Prostate gland (tissue), 2 donors: ENCODE measurements at regions not wholly inside any gene's neighbourhood (a gene's known extent, or its start where the extent isn't known, plus 50 kb on each side); places are given as distances from the start of the nearest gene placed in this dataset.
A peak's percentile ranks its signal among the peaks of the same experiment; 100 is the strongest.
"Not testable (repeated sequence)": the region's sequence is repeated elsewhere in the genome, so short reads cannot be mapped to it uniquely, and the experiment has no call there.

Experiments used
- DNase-seq: peaks from one replicate; pipeline ENCODE4 v3.0.0-alpha.2; 2019; ENCODE audit warnings: low spot score
- H3K27ac ChIP-seq, 2 donors: fragments of 200-600 bp; sonication (generic); 2 replicates each; pipeline ENCODE4 v1.5.1; 2017 to 2019
- H3K27me3 ChIP-seq: fragments of 200-600 bp; sonication (generic); replicated peaks from 2 replicates; pipeline ENCODE4 v1.5.1; 2019; ENCODE audit not compliant: insufficient read depth
- H3K36me3 ChIP-seq, 2 donors: fragments of 200-600 bp; sonication (generic); 1 replicate in 1 of 2; 2 replicates in 1 of 2; pipeline versions ENCODE4 v1.5.1 to v1.8.1; 2017 to 2019
- H3K4me1 ChIP-seq: fragments of 200-600 bp; sonication (generic); replicated peaks from 2 replicates; pipeline ENCODE4 v1.5.1; 2019
- H3K4me3 ChIP-seq, 2 donors: fragments of 200-600 bp; sonication (generic); 2 replicates each; pipeline ENCODE4 v1.5.1; 2017 to 2019
- H3K9me3 ChIP-seq: fragments of 200-600 bp; sonication (generic); 2 replicates; pipeline ENCODE4 v1.5.1; 2017
- CTCF ChIP-seq, 4 experiments: fragments of 200-600 bp in 2 of 4; fragments of 450-650 bp in 2 of 4; sonication (generic) in 2 of 4; IDR thresholded peaks; 1 replicate in 3 of 4; 2 replicates in 1 of 4; pipeline ENCODE4 v1.5.1; 2016 to 2019; ENCODE audit warnings: antibody characterized with exemption in 4 of 4, mild to moderate bottlenecking in 2 of 4, moderate library complexity in 2 of 4
- POLR2A ChIP-seq: fragments of 450-650 bp; IDR thresholded peaks from one replicate; pipeline ENCODE4 v1.6.1; 2016; ENCODE audit warnings: antibody characterized with exemption, mild to moderate bottlenecking
- POLR2AphosphoS5 ChIP-seq: sonication (generic); formaldehyde crosslinking; IDR thresholded peaks from one replicate; pipeline ENCODE4 v1.6.1; 2017; ENCODE audit warnings: antibody characterized with exemption
- WGBS: methylation state at CpG from one replicate; pipeline ENCODE4 v1.1.5; 2018; 5-methylcytosine and 5-hydroxymethylcytosine counted together
- intact Hi-C: fragments of 100-400 bp; cut with DNase I; formaldehyde crosslinking; loops from one replicate; pipeline ENCODE4 v1.14.2; 2022

GRCh38 chr3:33962396-33962795 lies 164.0 kb downstream of the PDCD6IP start:
- intact Hi-C loops = no loop called here
- Histone ChIP-seq H3K27ac (no peak overlapping the region), H3K27me3 (no peaks in the 10 kb centered on the region), H3K4me1 (no peaks in the 10 kb centered on the region), H3K36me3 (no peaks in the 10 kb centered on the region), H3K9me3 (no peaks in the 10 kb centered on the region), H3K4me3 (no peak overlapping the region)
- WGBS = 85% methylated on average over 3 of the region's 3 CpGs
- no peak for TF ChIP-seq POLR2AphosphoS5
- DNase-seq = no peak

DNA sequence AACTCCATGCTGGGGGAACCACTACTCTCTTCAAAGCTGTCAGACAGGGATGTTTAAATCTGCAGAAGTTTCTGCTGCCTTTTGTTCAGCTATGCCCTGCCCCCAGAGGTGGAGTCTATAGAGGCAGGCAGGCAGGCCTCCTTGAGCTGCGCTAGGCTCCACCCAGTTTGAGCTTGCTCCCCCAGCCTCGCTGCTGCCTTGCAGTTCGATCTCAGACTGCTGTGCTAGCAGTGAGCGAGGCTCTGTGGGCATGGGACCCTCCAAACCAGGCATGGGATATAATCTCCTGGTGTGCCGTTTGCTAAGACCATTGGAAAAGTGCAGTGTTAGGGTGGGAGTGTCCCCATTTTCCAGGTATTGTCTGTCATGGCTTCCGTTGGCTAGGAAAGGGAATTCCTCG lies 171.8 kb downstream of the PDCD6IP start:
- H3K4me3 ChIP-seq, DNase-seq, H3K4me1 ChIP-seq, H3K36me3 ChIP-seq, H3K27me3 ChIP-seq, intact Hi-C loops, H3K9me3 ChIP-seq, H3K27ac ChIP-seq: not testable (repeated sequence)
- WGBS = 93% methylated on average over 7 of the region's 7 CpGs

DNA sequence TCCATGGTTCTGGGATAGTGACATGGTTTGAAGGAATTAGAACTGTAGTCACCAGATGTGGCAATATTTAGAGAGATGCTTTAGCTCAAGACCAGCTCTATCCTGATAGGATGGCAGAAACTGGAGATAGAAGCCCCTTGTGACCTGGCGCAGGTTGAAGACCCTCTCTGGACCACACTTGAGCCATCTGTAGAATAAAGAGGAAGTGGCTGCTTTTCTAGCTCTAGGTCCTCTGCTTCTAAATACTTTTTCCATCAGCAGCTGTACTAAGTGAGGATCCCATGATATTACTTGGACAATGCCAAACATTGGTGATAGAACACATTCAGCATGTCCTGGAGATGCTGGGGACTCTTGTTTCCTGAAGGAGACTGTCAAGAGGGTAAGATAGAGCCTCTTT lies 172.6 kb downstream of the PDCD6IP start:
- H3K4me3 ChIP-seq = no peak overlapping the region
- intact Hi-C loops = no loop called here

DNA sequence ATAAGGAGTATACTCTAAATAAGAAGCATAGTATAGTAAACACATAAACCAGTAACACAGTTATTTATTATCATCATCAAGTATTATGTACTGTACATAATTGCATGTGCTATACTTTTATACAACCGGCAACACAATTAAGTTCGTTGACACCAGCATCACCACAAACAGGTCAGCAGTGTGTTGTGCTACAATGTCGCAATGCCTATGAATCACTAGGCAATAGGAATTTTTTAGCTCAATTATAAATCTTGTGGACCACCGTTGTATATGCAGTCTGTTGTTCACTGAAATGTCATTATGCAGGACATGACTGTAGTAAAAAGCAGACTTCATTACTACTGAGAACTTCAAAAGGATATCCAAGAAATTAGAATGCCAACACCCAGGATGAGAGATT lies 177.0 kb downstream of the PDCD6IP start:
- H3K27ac ChIP-seq = no peak overlapping the region
- intact Hi-C loops = no loop called here
- TF ChIP-seq POLR2A (no peak), CTCF (IDR thresholded peaks at IDR 0.05) (no peak), POLR2AphosphoS5 (no peak)
- no peak for DNase-seq
- no peaks in the 10 kb centered on the region for H3K9me3 ChIP-seq
- WGBS = 87% methylated on average over 4 of the region's 4 CpGs
- no peak overlapping the region for H3K4me3 ChIP-seq
- no peaks in the 10 kb centered on the region for H3K36me3 ChIP-seq
- H3K4me1 ChIP-seq = no peaks in the 10 kb centered on the region
- H3K27me3 ChIP-seq = peaks cover 3% of the 10 kb centered on the region

More for the DNA sequence above, 172.6 kb downstream of the PDCD6IP start:
- no peaks in the 10 kb centered on the region for H3K36me3 ChIP-seq
- H3K4me1 ChIP-seq = no peaks in the 10 kb centered on the region
- H3K27me3 ChIP-seq = no peaks in the 10 kb centered on the region
- no peak overlapping the region for H3K27ac ChIP-seq
- H3K9me3 ChIP-seq = no peaks in the 10 kb centered on the region
- TF ChIP-seq POLR2AphosphoS5 (no peak), CTCF (IDR thresholded peaks at IDR 0.05) (no peak), POLR2A (no peak)
- WGBS = 95% methylated on average over 1 of the region's 1 CpG
- DNase-seq = no peak

- no peak for TF ChIP-seq POLR2A
- TF ChIP-seq POLR2AphosphoS5 = no peak
- no peak for TF ChIP-seq CTCF (IDR thresholded peaks at IDR 0.05)
- no peak for DNase-seq
- H3K9me3 ChIP-seq = no peaks in the 10 kb centered on the region
- peaks cover 3% of the 10 kb centered on the region for H3K27me3 ChIP-seq
- no peak overlapping the region for H3K4me3 ChIP-seq
- no peaks in the 10 kb centered on the region for H3K36me3 ChIP-seq
- no peak overlapping the region for H3K27ac ChIP-seq
- no peaks in the 10 kb centered on the region for H3K4me1 ChIP-seq
- intact Hi-C loops = no loop called here
- WGBS = 69% methylated on average over 2 of the region's 2 CpGs
Observed at GRCh38 chr3:33977227-33977626, 178.8 kb downstream of the PDCD6IP start.

DNA sequence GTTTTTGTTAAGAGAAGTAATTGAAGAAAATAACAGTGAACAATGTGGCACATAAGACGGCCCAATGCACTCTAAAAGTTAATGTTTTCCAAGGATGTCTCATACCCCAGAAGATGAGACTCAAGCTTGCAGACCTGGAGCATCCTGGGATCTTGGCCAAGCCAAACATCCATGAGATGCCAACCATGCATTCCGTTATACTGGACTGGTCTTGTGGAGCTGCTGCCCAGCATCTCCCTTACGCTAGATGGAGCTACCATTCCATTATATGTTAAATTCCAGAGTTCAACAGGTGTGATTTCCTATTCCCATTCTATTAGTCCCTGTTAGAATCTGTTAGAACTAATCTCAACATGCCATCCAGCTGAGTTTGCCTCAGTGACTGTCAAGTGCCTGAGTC lies 181.8 kb downstream of the PDCD6IP start:
- Histone ChIP-seq H3K36me3 (no peaks in the 10 kb centered on the region), H3K27me3 (peaks cover 3% of the 10 kb centered on the region), H3K4me1 (no peaks in the 10 kb centered on the region), H3K4me3 (no peak overlapping the region), H3K9me3 (no peaks in the 10 kb centered on the region), H3K27ac (no peak overlapping the region)
- 18% methylated on average over 3 of the region's 3 CpGs for WGBS
- peak; percentile 39 for DNase-seq
- TF ChIP-seq POLR2AphosphoS5 = no peak
- peak in 3 of 4 experiments; percentile 20 to 50 (median 33) for TF ChIP-seq CTCF (IDR thresholded peaks at IDR 0.05)
- intact Hi-C loops = loop anchor here (5.0 kb wide), 2 partner anchors 702 to 1927 kb away; no protein-coding TSS in a partner anchor
